GM03348 (cell line): ENCODE measurements at regions not wholly inside any gene's neighbourhood (a gene's known extent, or its start where the extent isn't known, plus 50 kb on each side); places are given as distances from the start of the nearest gene placed in this dataset.

ENCODE experiments used
- DNase-seq: peaks from one replicate; pipeline ENCODE4 v3.0.0; 2012; ENCODE audit warnings: low spot score

DNA sequence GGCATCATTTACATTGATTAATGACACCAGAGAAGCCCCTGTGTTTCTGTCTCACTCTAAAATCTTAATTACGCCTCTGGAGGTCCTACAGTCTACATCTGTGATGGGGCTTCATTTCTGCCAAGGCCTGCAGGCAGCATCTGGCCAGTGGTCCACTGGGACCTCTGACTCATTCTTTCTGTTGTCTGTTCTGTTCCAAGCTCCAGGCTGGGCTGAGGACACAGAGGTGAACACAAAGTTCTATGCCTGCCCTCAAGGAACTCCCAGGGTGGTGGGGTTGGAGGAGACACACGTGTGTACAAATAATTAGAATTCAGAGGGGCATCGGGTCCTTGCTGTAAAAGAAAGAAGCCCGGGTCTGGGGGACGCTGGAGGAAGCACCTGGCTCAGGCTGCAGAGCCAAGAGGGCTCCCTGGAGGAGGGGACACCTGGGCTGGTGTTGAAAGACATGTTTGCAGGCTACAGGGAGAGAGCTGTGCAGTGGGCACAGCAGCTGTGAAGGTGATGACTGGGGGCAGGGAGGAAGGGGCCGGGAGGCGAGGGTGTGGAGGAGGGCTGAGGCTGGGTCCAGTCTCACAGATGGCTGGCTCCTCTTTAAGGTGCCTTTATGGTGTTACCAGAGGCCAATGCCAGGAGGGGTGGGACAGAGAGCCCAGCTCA is 103.3 kb upstream of the PRR23E start:
- peak; percentile 58 for DNase-seq

DNA sequence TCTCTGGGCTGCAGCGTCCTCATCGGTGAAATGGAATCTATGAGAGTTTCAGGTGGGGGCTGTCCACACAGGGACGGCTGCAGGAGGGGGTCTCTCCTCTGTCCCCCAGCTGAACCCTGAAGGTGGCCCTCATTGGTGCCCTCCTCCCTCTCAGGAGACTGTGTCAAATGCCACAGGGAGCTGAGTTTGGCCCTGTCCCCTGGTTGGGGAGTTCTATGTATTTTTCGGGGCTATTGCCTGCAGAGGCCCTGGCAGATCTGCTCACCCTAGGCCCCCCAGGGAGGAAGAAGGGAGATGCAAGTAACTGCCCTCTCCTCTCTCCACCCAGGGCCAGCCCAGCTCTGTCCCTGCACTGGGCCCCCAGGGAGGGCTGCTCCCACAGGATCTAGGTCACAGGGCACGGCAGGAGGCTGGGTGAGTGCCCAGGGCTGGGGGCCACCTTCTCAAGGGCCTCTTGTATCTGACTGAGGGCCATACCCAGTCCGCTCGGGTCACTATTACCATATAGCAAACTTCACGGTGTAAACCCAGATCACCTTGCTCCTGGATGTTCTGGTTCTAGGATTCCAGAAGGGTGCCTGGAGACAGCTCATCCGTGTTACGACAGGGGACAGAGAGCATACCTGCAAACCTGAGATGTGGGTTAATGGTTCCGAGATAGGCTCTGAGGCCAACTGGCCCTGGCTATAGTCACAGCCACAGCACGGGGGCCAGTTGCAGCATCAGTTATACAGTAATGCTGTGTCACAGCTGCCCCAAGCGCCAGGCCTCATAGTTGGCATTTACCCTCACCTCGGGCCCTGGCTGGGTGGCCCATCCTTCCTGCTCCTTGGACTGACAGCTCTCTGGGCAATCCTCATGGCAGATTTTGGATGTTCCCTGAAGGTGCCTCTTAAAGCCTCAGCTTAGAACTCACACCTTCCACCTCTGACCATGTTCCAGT is 102.4 kb upstream of the PRR23E start:
- no peak for DNase-seq

DNA sequence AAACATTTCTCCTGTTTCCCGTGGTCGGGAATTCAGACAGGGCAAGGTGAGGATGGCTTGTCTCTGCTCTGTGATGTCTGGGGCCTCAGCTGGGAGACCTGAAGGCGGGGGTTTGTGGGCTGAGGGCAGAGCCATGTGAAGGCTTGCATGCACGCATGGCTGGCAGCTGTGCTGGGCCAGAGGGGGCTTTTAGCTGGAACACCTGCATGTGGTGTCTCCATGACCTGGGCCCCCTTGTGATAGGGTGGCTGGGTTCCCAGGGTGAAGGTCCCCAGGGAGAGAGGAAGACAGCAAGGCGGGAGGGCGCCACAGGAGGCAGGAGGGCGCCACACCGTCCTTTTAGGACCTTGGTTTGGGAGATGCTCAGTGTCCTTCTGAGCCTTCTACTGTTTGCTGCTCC is 101.6 kb upstream of the PRR23E start:
- no peak for DNase-seq

DNA sequence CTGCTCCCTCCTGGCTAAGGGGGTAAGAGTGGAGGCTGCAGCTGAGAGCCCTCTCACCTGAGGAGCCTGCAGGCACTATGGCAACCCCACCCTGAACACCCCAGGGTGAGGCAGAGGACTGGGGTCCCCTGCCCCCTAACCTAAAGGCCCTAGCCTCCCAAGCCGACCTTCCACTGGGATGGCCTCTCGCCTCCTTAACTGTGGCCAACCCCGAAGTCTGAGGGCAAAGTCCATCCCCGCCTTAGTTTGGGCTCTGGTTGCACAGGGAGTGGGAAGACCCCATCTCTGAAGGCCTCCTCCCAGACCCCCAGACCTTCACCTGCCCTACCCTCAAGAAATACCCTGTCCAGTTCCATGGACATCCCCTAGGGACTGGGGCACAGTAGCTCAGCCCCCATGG is 100.6 kb upstream of the PRR23E start:
- DNase-seq, result no peak

DNA sequence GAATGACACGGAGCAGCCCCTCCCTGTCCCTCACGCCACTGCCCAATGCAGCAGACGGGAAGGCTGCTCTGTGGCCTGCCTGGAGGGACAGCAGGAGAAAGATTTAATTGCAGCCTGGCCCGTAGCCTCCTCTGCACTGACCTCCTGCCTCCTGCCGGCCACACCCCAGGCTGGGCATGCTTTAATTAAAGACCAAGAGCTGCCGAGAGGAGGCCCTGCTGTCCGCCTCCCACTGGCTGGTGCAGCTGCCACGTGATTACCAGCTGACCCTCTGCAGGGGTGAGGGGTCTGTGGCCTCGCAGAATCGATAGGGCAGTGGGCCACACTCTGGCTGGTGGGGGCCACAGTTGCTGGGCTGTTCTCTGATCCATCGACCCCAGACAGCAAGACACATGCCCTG is 100.2 kb upstream of the PRR23E start:
- DNase-seq, result no peak

- DNase-seq, result no peak
Observed at GRCh38 chr3:127093312-127093711, 99.6 kb upstream of the PRR23E start.

DNA sequence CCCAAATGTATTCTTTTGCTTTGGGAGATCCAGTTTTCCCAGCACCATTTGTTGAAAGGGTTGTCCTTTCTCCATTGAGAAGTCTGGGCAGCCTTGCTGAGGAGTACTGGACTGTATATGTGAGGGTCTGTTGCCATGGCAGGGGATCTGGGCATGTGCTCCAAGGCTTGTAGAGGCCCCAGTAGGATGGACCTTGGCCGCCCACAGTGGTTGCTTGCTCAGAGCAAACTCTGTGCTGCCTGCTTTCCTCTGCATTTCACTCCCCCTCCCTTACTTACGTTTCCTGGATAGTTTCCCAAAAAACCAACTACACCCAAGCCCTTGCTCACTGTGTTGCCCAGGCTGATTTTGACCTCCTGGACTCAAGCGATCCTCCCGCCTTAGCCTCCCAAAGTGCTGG is 97.2 kb upstream of the PRR23E start:
- no peak for DNase-seq

GRCh38 chr3:127096256-127097071 is 96.5 kb upstream of the PRR23E start:
- no peak for DNase-seq

DNA sequence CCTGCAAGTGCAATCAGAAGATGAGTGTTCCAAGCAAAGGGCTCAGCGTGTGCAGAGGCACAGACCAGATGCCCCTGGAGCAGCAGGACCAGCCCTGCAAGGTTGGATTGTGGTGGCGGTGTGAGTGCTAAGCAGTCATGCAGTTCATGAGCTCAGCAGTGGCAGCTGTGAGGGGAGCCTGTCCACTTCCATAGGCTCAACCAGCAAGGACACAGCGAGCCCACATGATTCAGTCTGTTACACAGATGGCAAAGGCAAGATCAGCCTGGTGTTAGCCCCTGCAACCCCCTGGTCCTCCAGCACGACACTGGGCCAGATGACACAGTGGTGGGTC is 95.9 kb upstream of the PRR23E start:
- DNase-seq, result no peak

- DNase-seq, result no peak
Observed at GRCh38 chr3:127097481-127097880, 95.5 kb upstream of the PRR23E start.

GRCh38 chr3:127099982-127100381 is 92.9 kb upstream of the PRR23E start:
- DNase-seq, result no peak

- no peak for DNase-seq
Observed at GRCh38 chr3:127100459-127101410, 92.2 kb upstream of the PRR23E start.

- DNase-seq, result no peak
Observed at GRCh38 chr3:127101411-127102187, 91.3 kb upstream of the PRR23E start.

GRCh38 chr3:127102188-127102520 is 90.8 kb upstream of the PRR23E start:
- DNase-seq, result no peak

DNA sequence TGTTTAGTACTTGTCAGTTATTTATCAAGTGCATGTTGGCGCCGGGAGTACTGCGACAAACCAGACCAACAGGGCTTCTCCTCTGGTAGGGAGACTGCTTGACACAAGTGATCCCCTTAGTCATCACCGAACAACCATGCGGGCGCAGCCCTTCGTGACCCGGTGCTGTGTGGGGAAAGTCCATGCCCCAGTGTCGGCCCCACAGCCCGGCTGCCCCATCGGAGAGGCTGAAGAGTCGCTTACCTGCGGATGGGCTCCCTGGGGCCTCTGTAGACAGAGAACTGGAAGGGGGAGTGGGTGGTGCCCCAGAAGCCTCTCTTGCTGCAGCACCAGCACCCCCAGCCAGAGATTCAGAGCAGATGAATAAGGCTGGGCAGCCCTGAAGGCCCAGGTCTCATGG is 90.3 kb upstream of the PRR23E start:
- no peak for DNase-seq

GRCh38 chr3:127103080-127103479 is 89.9 kb upstream of the PRR23E start:
- no peak for DNase-seq

- no peak for DNase-seq
Observed at GRCh38 chr3:127104586-127104985, 88.3 kb upstream of the PRR23E start.

- no peak for DNase-seq
Observed at GRCh38 chr3:127105587-127105986, 87.3 kb upstream of the PRR23E start.

GRCh38 chr3:127106053-127106452 is 86.9 kb upstream of the PRR23E start:
- no peak for DNase-seq

DNA sequence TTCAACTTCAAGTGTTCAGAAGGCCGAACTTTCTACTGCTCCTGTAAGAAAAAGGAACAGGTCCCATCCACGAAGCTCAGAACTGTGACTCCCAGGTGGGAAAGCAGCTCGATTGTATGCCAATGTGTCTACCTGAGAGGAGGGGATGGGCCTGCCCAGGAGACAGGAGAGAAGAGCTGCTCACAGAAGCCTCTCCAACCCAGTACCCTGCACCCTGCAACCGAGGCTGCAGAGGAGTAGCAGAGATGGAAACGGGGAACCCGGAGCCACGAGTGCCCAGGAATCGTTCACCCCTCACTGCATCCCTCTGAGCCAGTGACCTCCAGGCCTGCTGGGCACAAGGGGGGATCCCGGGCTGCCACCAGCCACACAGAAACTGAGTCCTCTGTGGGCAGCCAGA is 86.5 kb upstream of the PRR23E start:
- DNase-seq, result no peak

GRCh38 chr3:127107002-127107401 is 85.9 kb upstream of the PRR23E start:
- no peak for DNase-seq
